DMS 273 (cell line): ENCODE measurements at regions not wholly inside any gene's neighbourhood (a gene's known extent, or its start where the extent isn't known, plus 50 kb on each side); places are given as distances from the start of the nearest gene placed in this dataset.
"Not testable (repeated sequence)": the region's sequence is repeated elsewhere in the genome, so short reads cannot be mapped to it uniquely, and the experiment has no call there.

ENCODE experiments used
- DNase-seq: peaks from one replicate; lab custom pipeline; 2025; ENCODE audit not compliant: unreplicated experiment; lab: John Stamatoyannopoulos, UW

DNA sequence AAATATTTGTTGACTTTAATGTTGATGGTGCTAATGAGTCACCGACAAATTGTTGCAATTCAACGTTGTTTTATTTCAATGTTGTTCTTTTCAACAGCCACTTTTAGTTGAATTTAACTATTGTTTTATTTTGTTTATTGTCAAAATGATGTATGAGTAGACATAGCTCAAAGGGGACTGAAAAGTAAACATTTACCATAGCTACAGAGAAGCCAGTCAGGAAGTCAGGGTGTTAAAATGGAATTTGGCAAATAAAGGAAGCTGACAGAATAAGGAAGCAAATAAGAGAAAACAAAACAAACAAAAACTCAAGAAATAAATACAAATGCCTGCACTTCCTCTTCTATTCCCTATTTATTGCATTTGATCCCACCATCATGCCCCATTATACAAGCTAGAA lies 648.4 kb upstream of the HTR2C start:
- DNase-seq = no peak

DNA sequence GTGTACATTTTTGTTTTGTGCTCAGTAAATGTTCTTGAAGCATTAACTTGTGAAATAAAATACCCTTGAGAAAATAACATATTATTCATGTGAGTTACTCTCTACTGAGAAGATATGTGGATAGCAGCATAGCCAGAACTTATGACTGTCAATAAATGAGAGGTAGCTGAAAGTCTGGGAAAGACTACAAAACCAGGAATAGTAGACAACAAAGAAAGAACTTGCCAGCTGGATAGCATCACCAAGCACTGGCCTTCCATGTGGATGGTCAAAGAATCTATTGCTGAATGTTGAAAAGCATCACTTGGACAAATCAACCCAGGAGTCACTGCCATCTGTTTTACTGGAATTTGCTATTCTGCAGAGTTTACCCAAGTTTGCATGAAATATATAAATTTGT lies 650.0 kb upstream of the HTR2C start:
- DNase-seq = no peak

DNA sequence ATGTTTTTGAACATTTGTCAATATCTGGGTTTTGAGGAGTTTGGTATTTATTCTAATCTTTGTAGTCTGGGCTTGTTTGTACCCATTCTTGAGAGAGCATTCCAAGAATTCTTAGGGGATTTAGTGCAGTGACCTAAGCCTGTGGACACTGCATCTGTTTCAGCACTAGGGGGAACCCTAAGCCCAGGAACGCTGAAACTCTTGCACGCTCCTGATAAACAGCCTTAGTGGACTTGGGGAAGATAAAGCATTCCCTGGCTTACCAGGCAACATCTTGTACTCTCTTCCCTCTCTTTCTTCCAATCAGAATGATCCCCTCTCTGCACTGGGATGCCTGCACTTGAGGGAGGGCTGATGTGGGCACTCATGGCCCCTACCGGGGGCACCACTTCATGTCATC lies 654.9 kb upstream of the HTR2C start:
- DNase-seq = peak; percentile 64

DNA sequence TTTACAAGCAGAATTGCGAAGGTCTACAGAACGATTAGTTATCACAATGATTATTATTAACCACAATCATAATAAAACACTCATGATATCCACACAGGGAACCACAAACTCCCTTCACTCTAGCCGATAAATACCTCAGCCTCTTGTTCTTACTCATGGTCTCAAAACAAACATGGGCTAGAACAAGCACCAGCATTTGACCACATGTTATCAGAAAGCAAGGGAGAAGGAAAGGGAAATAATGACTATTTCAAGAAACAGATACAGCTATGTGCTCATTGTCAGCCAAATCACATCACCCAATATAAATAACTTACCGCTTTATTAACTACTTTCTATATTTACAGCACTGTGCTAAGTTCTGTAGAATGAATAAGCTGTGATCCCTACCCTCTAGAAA lies 663.2 kb upstream of the HTR2C start:
- no peak for DNase-seq

DNA sequence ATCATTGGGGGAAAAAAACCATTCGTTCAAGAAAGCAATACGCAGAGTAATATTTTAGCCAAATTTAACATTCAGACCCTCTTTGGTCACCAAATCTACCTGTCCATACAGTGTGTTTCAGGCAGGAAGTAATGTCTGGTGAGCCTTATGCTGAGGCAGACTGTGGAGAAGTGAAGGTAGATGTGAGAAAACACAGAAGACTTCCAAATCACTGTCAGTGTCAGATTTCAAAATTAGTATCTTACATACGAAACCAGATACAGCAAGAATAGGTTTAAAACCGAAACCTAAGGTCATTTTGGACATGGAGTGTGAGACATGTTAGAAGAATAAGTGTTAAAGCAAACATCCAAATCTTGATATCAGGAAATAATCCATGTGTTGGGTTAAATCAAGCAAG lies 664.5 kb upstream of the HTR2C start:
- no peak for DNase-seq

DNA sequence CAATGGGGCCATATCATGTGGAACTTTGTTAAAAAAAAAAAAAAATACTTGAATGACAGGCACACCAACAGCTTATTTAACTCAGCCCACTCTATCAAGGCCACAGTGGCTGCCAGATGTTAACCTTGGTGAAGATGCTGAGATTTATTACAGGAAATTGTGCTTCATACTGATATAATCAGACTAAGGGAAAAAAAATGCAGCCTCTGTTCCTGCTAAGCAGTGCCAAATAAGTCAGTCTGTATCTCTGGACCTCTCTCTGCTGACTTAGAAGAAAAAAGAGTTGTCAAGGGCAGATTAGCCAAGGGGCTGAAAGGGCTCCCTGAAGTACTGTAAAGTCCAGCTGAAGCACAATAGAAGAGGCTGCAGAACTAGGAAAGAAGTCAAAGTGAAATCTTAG lies 677.7 kb upstream of the HTR2C start:
- DNase-seq = no peak

DNA sequence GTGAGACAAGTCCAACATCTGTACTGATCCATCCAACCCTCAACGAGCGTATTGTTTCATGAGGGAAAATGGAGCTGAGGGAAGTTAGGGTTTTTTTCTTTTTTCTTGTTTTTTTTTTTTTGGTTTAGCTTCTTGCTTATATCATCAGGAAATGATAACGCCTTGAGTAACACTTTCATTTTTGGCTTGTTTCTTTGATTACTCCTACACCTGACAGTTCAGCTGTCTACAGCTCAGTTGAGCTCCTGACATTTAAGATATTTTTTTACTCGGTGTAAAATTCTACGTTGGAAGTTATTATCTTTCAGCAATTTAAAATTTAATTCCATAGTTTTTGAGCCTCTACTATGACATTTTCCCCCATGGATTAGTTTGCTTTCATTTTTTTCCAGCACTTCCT lies 691.0 kb upstream of the HTR2C start:
- no peak for DNase-seq

DNA sequence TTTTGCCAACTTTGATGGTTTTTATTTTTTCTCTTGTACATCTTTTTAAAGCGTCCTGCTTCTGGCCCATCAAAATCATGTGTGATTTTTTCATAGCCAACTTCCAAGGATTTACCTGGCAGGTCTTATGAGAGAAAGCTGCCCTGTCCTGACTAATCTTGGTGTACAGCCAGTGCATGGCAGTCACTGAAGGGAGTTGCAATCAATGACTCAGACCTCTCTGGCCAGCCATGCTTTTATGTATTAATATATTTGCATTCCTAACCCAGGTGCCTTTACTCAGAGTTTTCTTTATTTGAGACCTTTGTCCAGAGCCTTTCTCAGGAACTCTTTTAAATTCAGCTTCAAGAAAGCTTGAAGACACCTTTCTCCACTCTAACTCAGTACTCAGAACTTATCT lies 691.5 kb upstream of the HTR2C start:
- DNase-seq = no peak

DNA sequence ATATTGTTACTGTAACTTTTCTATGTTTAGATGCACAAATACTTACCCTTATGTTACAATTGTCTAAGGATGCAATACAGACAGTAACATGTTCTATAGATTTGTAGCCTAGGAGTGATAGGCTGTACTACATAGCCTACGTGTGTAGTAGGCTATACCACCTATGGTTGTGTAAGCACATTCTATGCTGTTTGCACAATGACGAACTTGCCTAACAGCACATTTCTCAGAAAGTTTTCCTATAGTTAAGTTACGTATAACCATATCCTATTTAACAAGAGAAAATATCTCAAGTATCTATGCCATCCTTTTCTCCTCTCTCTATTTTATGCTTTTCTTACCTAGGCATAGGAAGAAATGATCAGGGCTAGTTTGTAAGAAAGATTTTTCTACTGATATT lies 710.8 kb upstream of the HTR2C start:
- no peak for DNase-seq

DNA sequence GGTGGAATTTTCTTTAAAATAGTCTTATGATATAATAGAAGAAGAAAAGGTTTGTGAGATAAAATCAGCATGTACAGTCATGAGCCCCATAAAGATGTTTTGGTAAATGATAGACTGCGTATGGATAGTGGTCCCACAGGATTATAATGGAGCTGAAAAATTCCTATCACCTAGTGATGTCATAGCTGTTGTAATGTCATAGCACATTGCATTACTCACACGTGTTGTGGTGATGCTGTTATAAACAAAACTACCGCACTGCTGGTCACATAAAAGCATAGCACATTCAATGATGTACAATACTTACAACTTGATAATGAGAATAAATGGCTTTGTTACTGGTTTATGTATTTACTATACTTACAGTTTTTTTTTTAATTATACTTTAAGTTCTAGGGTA lies 715.2 kb upstream of the HTR2C start:
- DNase-seq = no peak

DNA sequence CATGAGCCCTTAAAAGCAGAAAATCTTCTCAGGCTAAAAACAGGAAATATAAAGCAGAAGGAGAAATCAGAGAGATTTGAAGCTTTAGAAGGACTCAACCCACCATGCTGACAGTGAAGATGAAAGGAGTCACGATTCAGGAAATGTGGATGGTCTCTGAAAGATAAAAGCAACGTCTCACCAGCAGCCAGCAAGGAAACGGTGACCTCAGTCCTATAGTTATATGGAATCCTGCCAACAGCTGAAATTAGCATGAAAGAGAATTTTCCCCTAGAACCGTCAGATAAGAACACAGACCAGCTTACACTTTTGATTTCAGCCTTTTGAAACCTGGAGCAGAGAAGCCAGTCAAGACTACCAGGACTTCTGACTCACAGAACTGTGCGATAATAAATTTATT lies 715.7 kb upstream of the HTR2C start:
- no peak for DNase-seq

DNA sequence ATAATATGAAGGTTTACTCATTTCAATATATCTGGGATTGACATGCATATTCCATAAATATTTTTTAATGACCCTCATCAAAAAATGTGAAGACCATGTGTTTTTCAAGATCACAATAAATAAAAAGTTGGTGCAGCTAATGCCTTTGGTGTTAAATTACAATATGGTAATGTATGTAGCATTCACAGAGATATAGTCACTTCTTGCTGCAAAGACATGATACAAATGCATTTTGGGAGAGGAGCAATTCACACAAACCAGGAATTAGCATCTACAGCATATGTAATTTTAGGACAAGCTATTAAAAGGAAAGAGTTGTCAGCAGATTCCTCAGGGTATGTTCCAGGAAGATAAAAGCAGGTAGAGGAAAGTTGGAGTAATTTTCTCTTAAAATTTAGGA lies 734.5 kb upstream of the HTR2C start:
- no peak for DNase-seq

DNA sequence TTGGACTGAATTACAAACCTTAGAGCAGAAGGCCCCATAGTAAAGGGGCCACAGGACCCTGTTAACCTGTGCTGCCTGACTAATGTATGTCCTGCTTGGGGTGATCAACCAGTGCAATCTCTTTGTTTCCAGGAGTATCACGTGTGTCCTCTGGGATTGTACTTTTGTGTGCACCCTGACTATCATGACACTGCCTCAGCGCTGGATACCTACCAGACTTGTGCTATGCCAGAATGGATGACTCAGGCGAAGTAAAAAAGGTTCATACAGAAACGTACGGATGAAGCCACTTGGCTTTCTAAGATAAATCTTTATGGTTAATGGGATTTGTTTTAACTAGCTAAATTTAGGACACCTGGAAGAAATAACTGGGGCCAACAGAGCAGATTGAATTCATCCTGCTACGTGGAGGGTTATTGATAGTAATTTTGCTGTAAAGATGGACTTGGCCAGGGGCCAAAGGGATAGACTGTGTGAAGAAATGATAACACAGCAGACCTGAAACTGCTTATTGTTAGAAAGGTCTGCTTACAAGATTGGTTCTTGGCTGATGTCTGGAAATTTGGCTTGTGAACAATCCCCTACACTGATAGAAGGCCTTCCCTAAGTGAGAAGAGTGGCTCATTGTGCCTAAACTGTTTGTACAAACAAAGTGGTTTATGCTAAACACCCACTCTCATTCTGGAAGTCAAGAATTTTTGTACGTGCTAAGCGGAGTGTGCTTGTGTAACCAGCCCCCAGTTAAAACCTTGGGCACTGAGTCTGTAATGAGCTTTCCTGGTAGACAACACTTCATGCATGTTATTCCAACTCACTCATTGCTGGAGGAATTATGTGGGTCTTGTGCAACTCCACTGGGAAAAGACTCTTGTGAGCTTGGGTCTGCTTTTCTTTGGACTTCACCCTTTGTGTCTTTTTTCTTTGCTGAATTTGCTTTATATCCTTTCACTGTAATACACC lies 750.5 kb upstream of the HTR2C start:
- DNase-seq = no peak

DNA sequence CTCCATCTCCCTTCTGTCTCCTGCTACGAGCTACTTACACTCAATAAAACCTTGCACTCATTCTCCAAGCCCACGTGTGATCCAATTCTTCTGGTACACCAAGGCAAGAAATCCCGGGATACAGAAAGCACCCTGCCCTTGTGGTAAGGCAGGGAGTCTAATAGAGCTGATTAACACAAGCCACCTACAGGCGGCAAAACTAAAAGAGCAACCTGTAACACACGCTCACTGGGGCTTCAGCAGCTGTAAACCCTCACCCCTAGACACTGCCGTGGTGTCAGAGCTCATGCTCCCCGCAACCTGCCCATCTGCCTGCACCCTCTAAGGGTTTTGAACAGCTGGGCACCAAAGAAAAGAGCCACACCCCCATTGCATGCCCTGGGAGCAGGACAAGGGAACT lies 755.4 kb upstream of the HTR2C start:
- DNase-seq = no peak

DNA sequence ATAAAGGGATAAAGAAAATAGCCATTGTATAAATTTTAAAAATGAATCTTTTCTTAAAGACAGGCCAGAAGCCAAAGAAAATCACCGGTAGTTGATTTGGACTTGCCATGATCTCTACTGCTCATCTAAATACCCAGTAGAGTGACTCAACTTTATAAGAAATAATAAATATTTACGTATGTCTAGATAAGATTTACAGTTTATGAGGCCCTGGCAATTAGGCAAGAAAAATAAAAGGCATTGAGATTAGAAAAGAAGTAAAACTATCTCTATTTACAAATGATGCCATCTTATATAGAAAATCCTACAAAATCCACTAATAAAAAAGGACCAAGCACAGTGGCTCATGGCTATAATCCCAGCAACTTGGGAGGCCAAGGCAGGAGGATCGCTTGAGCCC lies 765.5 kb upstream of the HTR2C start:
- no peak for DNase-seq

DNA sequence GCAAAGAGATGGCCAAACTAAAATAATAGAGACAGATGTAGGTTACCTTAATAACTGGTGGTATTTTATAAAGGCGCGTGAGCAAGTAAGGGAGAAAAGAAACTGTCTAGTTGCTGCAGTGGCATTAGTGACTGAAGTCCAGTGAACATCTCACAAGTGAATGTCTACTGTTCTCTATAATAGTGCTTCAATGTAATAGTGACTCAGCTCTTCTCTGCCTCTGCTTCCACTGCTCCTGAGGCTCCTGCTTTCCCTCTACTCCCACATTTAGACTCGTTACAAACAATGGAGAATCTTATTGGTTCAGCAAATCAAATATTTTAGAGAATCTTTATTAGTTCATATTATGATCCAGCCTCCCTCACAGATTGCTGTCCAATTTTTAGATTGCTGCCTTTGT lies 779.1 kb upstream of the HTR2C start:
- DNase-seq = no peak

DNA sequence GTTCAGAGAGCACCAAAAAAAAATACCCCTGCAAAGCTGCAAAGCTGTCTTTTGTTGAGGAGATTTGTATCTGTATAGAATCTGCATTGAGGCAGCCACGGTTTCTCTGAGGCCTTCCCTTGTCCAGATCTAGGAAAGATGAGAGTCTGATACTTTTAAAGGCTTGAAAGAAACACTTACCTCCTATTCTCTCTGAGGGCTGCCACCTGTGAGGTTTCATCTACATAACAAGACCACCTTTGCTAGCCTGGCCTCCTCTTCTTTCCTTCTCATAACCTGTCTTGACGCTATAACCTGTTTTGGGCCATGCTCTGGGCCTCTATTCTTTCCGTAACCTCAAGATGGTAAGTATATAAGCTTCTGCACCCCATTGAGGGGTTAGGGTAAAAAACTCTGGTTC lies 779.6 kb upstream of the HTR2C start:
- DNase-seq = no peak

DNA sequence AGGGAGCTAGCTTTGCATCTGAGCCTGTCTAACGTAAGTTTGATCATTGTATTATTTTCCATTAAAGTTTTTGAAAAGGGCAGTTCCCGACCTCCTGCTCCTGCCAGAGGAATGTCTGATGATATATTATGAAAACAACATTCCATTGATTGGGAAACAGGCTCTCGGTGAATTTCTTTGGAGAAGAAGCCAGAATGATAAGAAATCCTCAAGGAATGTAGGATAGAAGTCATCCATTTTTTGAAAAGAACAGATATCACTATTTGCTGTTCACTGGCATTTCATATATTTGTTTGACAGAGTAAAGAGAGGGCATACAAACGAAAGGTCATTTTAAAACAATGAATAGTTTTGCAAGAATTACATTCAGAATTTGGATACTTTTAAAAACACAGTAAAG lies 781.0 kb upstream of the HTR2C start:
- no peak for DNase-seq

DNA sequence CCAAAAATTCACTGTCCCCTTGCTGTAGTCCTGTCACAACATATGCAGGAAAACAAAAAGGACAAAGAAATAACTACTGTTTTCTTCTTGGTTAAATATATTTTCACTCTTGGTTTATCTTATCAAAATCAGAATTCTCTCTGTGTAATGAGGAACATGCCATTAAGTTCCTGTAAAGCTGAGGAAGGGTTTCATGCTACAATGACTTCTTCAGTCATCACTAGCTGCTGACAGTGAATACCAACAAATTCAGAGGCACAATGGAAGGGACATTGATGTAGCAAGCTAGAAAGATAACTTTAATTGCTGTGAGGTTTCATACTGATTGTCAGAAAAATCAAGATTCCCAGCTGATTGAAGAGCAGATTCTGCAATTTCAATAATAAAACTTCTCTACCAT lies 782.9 kb upstream of the HTR2C start:
- no peak for DNase-seq

DNA sequence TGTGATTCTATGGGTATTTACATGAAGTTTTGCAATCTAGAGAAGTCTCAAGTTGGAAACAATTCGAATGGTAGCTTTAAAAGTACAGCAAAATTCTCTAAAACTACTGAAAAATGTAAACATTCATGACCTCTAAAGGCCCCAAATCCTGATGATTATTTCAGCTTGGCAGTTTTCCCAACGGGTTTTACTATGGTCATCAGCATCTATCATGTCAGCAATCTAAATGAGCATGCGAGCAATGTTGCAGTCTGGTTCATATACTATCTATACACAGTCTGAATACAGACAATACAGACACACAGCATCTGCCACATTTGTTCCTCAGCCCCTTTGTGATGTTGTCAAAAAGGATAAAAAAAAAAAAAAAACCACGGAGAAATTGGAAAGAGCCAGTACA lies 790.3 kb upstream of the HTR2C start:
- DNase-seq = no peak

DNA sequence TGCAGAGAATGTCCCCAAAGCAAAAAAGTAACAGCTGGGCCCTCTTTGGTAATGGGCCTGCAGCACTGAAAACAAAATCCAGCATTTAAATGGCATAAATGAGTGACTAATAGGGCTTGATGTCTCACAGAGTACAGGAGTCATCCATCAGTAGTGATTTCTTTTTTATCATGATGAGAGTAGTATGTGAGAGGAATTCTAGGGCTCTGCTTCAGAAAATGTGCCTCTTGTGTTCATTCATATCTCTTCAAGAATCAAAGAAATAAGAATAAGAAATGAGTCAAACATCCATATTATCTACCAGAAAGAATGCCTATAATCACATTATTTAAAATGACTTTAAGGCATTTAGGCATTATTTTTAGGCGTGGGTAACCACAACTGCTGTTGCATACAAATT lies 792.9 kb upstream of the HTR2C start:
- no peak for DNase-seq

DNA sequence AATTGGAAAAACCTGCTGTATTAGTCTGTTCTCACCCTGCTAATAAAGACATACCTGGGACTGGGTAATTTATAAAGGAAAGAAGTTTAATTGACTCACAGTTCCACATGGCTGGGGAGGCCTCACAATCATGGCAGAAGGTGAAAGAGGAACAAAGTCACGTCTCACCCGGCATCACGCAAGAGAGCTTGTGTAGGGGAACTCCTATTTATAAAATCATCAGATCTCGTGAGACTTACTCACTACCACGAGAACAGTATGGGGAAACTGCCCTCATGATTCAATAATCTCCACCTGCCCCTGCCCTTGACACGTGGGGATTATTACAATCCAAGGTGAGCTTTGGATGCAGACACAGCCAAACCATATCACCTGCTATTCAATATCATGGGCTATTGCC lies 799.1 kb upstream of the HTR2C start:
- not testable (repeated sequence) for DNase-seq

DNA sequence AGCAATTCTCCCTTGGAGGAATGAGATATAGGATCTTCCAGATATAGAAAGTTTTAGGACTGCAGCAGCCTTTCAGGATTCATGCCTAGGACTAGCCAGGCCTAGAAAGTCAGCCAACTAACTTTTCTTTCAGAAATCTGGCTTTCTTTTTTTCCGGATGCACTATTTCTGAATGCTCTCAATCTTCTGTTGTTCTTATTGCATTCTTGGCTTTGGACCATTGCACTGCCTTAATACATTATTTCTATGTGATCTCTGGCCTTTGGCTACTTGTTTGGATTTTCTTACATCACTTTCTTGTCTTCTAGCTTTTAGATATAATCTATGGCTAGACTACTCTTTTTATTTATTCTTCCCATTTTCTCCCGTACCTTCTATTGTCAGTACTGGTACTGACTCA lies 813.1 kb upstream of the HTR2C start:
- no peak for DNase-seq
